Upper lobe of right lung (tissue), 1 donor: ENCODE measurements at regions not wholly inside any gene's neighbourhood (a gene's known extent, or its start where the extent isn't known, plus 50 kb on each side); places are given as distances from the start of the nearest gene placed in this dataset.

Source experiments
- ATAC-seq: fragments of 200-7000 bp; cut with Tn5 transposase; one replicate; pipeline ENCODE4 v1.9.1; 2020; ENCODE audit warnings: mild to moderate bottlenecking, moderate library complexity
- DNase-seq: peaks from one replicate; pipeline ENCODE4 v3.0.0-alpha.2; 2020
- H3K27ac ChIP-seq: fragments of 200-600 bp; one replicate; pipeline ENCODE4 v1.8.0; 2022
- H3K27me3 ChIP-seq: fragments of 200-600 bp; one replicate; pipeline ENCODE4 v1.8.0; 2022; ENCODE audit warnings: mild to moderate bottlenecking
- H3K36me3 ChIP-seq: fragments of 200-600 bp; one replicate; pipeline ENCODE4 v1.8.0; 2022
- H3K4me1 ChIP-seq: fragments of 200-600 bp; one replicate; pipeline ENCODE4 v1.8.0; 2022
- H3K4me3 ChIP-seq: fragments of 200-600 bp; one replicate; pipeline ENCODE4 v1.8.0; 2022; ENCODE audit warnings: mild to moderate bottlenecking
- H3K9me3 ChIP-seq: fragments of 200-600 bp; one replicate; pipeline ENCODE4 v1.8.0; 2022
- intact Hi-C: fragments of 100-400 bp; cut with DNase I; formaldehyde crosslinking; loops from one replicate; pipeline ENCODE4 v1.11.0; 2022
- TF ChIP-seq, protein P1 (sequence below): fragments of 200-600 bp; IDR thresholded peaks from one replicate; pipeline ENCODE4 v1.8.0; 2022; ENCODE audit warnings: antibody characterized with exemption
- donor health status: DM: no; HTN: yes; CAD: no; lungs with severe emphysema.

DNA sequence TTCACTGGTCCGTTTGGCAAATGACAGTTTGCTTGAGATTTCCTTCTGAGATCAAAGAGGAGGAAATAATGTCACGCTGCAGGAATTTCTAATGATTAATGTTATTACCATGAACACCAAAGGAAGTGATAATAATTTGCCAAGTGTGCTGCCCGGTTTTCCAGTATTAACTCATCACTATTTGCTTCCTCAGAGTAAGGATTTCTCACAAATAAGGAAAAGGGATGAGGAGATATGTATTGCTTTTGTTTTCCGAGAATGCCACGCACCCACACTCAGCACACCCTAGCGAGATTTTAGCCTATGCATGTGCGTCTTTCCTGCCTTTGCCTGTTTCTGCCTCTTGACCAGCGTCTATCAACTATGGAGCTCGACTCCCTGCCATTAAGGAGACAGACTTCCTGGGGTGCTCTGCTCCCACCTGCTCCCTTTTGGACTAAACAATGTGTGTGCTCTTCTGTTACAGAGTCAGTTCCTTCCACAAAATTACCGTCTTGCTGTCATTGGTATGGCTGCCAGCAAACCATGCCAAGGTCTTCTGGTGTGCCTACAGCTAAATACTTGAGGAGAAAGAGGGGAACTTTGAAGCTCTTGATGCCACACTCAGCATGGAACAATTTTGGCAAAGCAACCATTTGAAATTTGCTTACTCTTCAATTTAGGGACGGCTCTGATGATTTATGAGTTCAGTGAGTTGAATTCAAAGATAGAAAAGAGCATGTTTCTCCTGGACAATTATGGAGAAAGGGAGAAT, 393.1 kb upstream of the ZFP42 start:
- H3K4me1 ChIP-seq: no peaks in the 10 kb centered on the region
- no peak overlapping the region for H3K4me3 ChIP-seq
- no peak overlapping the region for H3K27ac ChIP-seq
- DNase-seq: no peak
- ATAC-seq: no peak
- TF ChIP-seq, protein P1, sequence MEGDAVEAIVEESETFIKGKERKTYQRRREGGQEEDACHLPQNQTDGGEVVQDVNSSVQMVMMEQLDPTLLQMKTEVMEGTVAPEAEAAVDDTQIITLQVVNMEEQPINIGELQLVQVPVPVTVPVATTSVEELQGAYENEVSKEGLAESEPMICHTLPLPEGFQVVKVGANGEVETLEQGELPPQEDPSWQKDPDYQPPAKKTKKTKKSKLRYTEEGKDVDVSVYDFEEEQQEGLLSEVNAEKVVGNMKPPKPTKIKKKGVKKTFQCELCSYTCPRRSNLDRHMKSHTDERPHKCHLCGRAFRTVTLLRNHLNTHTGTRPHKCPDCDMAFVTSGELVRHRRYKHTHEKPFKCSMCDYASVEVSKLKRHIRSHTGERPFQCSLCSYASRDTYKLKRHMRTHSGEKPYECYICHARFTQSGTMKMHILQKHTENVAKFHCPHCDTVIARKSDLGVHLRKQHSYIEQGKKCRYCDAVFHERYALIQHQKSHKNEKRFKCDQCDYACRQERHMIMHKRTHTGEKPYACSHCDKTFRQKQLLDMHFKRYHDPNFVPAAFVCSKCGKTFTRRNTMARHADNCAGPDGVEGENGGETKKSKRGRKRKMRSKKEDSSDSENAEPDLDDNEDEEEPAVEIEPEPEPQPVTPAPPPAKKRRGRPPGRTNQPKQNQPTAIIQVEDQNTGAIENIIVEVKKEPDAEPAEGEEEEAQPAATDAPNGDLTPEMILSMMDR: no peak
- no peaks in the 10 kb centered on the region for H3K27me3 ChIP-seq
- H3K9me3 ChIP-seq: no peaks in the 10 kb centered on the region
- H3K36me3 ChIP-seq: no peaks in the 10 kb centered on the region
- intact Hi-C loops: no loop called here

DNA sequence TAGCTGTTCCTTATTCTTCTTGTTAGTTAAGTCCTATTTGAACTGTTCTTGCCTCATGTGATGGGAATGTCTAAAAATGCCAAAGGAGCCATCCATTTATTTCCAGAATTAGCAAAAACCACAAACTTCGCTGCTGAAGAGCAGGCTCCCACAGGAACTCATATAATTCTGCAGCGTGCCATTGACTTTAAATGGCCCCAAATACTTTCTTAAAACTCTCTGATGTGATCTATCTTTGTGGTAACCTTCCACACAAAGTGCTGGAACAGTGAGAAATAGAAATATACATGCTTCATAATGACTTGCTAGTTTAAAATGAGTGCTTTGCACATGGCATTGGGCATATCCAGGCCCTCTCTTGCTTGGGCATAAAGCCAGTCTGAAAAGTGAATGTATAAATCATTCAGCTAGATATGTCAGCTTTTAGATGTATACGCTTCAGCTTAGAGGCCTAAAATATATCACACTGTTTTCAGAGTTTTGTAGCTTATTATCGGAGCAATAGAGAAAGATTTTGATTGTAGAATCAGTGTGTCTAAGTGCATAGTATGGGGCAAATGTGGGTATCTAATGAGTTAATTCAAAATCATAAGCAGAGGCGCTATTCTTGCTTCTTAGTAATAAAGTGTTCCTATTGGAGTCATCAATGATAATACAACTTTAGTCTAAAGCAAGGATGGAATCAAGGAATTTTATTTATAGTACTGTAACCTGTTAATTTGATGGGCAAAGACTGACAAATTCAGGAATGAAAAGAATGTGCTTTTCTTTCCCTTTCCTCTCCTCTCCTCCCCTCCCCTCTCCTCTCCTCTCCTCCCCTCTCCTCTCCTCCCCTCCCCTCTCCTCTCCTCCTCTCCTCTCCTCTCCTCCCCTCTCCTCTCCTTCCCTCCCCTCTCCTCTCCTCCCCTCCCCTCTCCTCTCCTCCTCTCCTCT, 392.2 kb upstream of the ZFP42 start:
- no peaks in the 10 kb centered on the region for H3K36me3 ChIP-seq
- no peak overlapping the region for H3K4me3 ChIP-seq
- no peaks in the 10 kb centered on the region for H3K9me3 ChIP-seq
- DNase-seq: no peak
- H3K4me1 ChIP-seq: no peaks in the 10 kb centered on the region
- H3K27me3 ChIP-seq: no peaks in the 10 kb centered on the region
- ATAC-seq: no peak
- TF ChIP-seq, protein P1: no peak
- H3K27ac ChIP-seq: no peak overlapping the region
- intact Hi-C loops: no loop called here

DNA sequence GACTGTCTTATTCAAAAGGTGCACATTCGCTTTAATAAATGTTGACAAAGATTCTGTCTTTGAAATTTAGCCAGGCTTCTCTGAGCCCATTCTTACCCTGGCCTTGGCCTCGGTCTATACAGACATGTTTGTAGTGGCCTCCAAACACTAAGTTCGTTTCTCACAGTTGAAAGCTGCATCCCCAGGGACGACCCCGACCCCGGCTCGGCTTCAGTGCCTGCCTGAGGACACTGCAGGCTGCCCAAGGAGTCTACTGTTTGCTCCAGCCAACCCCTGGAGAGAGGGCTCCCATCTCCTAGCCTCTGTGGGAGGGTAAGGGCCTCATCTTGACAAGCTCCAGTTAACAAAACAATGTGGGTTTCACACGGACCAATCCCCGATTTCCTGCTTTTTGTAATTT, 390.6 kb upstream of the ZFP42 start:
- H3K36me3 ChIP-seq: no peaks in the 10 kb centered on the region
- intact Hi-C loops: no loop called here
- no peaks in the 10 kb centered on the region for H3K9me3 ChIP-seq
- no peak overlapping the region for H3K4me3 ChIP-seq
- no peak for ATAC-seq
- H3K4me1 ChIP-seq: no peaks in the 10 kb centered on the region
- no peaks in the 10 kb centered on the region for H3K27me3 ChIP-seq
- no peak overlapping the region for H3K27ac ChIP-seq
- DNase-seq: no peak
- TF ChIP-seq, protein P1: no peak

DNA sequence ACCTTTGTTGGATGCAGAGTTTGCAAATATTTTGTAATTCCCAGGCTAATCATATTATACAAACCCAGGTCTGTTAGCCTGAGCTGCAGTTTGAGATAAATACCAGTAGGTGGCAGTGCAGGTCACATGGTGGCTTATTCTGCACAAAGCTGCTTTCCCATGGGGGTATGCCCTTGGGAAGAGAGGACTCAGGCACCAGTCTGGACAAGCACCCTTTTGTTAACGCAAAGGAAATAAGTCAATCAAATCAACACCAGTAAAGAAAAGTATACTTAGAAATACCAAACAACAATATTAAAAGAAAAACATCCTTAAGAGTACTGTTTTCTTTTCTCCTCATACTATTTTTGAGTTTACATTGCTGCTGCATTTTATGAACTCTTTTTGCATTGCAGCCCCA, 389.0 kb upstream of the ZFP42 start:
- no peaks in the 10 kb centered on the region for H3K4me1 ChIP-seq
- no peaks in the 10 kb centered on the region for H3K36me3 ChIP-seq
- no peaks in the 10 kb centered on the region for H3K9me3 ChIP-seq
- no peaks in the 10 kb centered on the region for H3K27me3 ChIP-seq
- peak; percentile 89 for ATAC-seq
- TF ChIP-seq, protein P1: peak; percentile 90
- H3K27ac ChIP-seq: no peak overlapping the region
- H3K4me3 ChIP-seq: no peak overlapping the region
- no peak for DNase-seq
- intact Hi-C loops: no loop called here

DNA sequence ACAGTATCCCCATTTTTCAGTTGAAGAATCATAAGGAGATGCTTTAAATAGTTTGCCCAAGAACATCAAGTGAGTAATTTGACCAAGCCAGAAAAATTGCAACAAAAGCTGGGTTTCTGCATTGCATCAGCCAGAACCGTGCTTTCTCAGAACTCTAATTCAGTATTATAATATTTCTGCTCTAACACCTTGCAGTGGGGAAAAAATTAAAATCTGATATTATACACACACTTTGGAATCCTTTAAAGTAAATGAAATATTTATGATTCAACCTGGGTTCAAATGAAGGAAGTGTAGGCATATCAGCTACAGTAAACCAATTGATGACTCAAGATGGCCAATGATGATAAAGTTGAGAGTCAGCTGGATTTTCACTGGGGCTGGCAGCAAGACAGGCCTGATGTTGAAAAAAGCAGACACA, 387.6 kb upstream of the ZFP42 start:
- intact Hi-C loops: no loop called here

More for the DNA sequence above, 387.6 kb upstream of the ZFP42 start:
- Histone ChIP-seq H3K27ac (no peak overlapping the region), H3K9me3 (no peaks in the 10 kb centered on the region), H3K4me3 (no peak overlapping the region), H3K4me1 (no peaks in the 10 kb centered on the region), H3K27me3 (no peaks in the 10 kb centered on the region), H3K36me3 (no peaks in the 10 kb centered on the region)
- DNase-seq (no peak), ATAC-seq (no peak)
- TF ChIP-seq, protein P1: no peak
